Fibroblast of lung (primary cell): ENCODE measurements at regions not wholly inside any gene's neighbourhood (a gene's known extent, or its start where the extent isn't known, plus 50 kb on each side); places are given as distances from the start of the nearest gene placed in this dataset.

Source experiments
- DNase-seq, 2 donors: peaks; one replicate each; pipeline versions ENCODE4 v3.0.0 to v3.0.0-alpha.2; 2010; ENCODE audit warnings: low read depth in 2 of 2
- H2AFZ ChIP-seq: 2 replicates; pipeline ENCODE4 v1.5.1; 2012; ENCODE audit warnings: low read length, control low read depth, inconsistent platforms
- H3K27ac ChIP-seq: 2 replicates; pipeline ENCODE4 v1.5.1; 2011; ENCODE audit warnings: low read length, control low read depth; ENCODE audit not compliant: insufficient read depth
- H3K27me3 ChIP-seq: 2 replicates; pipeline ENCODE4 v1.5.1; 2011; ENCODE audit warnings: mild to moderate bottlenecking, low read length; ENCODE audit not compliant: control insufficient read depth, insufficient read depth
- H3K36me3 ChIP-seq: 2 replicates; pipeline ENCODE4 v1.5.1; 2011; ENCODE audit warnings: low read length; ENCODE audit not compliant: control insufficient read depth, insufficient read depth
- H3K4me1 ChIP-seq: 2 replicates; pipeline ENCODE4 v1.5.1; 2011; ENCODE audit warnings: low read length; ENCODE audit not compliant: control insufficient read depth, insufficient read depth; ENCODE audit errors: extremely low read depth
- H3K4me2 ChIP-seq: 2 replicates; pipeline ENCODE4 v1.5.1; 2011; ENCODE audit warnings: low read length, control low read depth; ENCODE audit not compliant: insufficient read depth; ENCODE audit errors: extremely low read depth
- H3K4me3 ChIP-seq, 4 experiments: fragments of 200-600 bp in 1 of 4; sonication (generic) in 1 of 4; replicated peaks in 1 of 4; 2 replicates each; pipeline ENCODE4 v1.5.1; 2011 to 2016; ENCODE audit warnings: low read length in 4 of 4, low read depth in 3 of 4, mild to moderate bottlenecking in 3 of 4, control low read depth in 2 of 4, inconsistent platforms in 1 of 4, mixed read lengths in 1 of 4; ENCODE audit not compliant: insufficient read depth in 1 of 4; ENCODE audit errors: control extremely low read depth in 1 of 4
- H3K79me2 ChIP-seq: 2 replicates; pipeline ENCODE4 v1.5.1; 2012; ENCODE audit warnings: mild to moderate bottlenecking, low read length, inconsistent platforms; ENCODE audit not compliant: control insufficient read depth, insufficient read depth
- H3K9ac ChIP-seq: 2 replicates; pipeline ENCODE4 v1.5.1; 2011; ENCODE audit warnings: mild to moderate bottlenecking, low read length, control low read depth; ENCODE audit not compliant: insufficient read depth
- H3K9me3 ChIP-seq: 2 replicates; pipeline ENCODE4 v1.5.1; 2012; ENCODE audit warnings: low read depth, low read length; ENCODE audit not compliant: control insufficient read depth, insufficient read depth
- H4K20me1 ChIP-seq: 2 replicates; pipeline ENCODE4 v1.5.1; 2011; ENCODE audit warnings: low read length; ENCODE audit not compliant: control insufficient read depth, insufficient read depth; ENCODE audit errors: extremely low read depth
- EZH2 ChIP-seq: IDR thresholded peaks from 2 replicates; pipeline ENCODE4 v1.5.1; 2012; ENCODE audit warnings: low read length, control low read depth, mild to moderate bottlenecking; ENCODE audit errors: missing control alignments
- TF ChIP-seq, protein P1 (sequence below), 2 donors: IDR thresholded peaks in 1 of 2; conservative IDR thresholded peaks in 1 of 2; 1 replicate in 1 of 2; 2 replicates in 1 of 2; pipeline ENCODE4 v1.5.1; 2011 to 2012; ENCODE audit warnings: low read length in 2 of 2, control low read depth in 1 of 2, inconsistent platforms in 1 of 2, low read depth in 1 of 2, mild to moderate bottlenecking in 1 of 2

- no peak overlapping the region for H3K9ac ChIP-seq
- H3K9me3 ChIP-seq = no peaks in the 10 kb centered on the region
- no peak overlapping the region for H3K27ac ChIP-seq
- H2AFZ ChIP-seq = no peak overlapping the region
- no peaks in the 10 kb centered on the region for H3K79me2 ChIP-seq
- TF ChIP-seq, protein P1, sequence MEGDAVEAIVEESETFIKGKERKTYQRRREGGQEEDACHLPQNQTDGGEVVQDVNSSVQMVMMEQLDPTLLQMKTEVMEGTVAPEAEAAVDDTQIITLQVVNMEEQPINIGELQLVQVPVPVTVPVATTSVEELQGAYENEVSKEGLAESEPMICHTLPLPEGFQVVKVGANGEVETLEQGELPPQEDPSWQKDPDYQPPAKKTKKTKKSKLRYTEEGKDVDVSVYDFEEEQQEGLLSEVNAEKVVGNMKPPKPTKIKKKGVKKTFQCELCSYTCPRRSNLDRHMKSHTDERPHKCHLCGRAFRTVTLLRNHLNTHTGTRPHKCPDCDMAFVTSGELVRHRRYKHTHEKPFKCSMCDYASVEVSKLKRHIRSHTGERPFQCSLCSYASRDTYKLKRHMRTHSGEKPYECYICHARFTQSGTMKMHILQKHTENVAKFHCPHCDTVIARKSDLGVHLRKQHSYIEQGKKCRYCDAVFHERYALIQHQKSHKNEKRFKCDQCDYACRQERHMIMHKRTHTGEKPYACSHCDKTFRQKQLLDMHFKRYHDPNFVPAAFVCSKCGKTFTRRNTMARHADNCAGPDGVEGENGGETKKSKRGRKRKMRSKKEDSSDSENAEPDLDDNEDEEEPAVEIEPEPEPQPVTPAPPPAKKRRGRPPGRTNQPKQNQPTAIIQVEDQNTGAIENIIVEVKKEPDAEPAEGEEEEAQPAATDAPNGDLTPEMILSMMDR (conservative IDR thresholded peaks at IDR 0.05 in 1 of 2, IDR thresholded peaks at IDR 0.05 in 1 of 2; ENCODE audit: low read depth in 1 of 2, low read length in 2 of 2) = no peak
- TF ChIP-seq EZH2 = no peak
- H3K4me1 ChIP-seq = no peaks in the 10 kb centered on the region
- H3K4me3 ChIP-seq = no peak overlapping the region
- no peaks in the 10 kb centered on the region for H3K36me3 ChIP-seq
- no peaks in the 10 kb centered on the region for H3K27me3 ChIP-seq
- DNase-seq = no peak
- no peak overlapping the region for H3K4me2 ChIP-seq
- no peaks in the 10 kb centered on the region for H4K20me1 ChIP-seq
Measured at GRCh38 chr1:193733674-193734073, 547.3 kb upstream of the B3GALT2 start.

GRCh38 chr1:193730017-193730416 lies 543.6 kb upstream of the B3GALT2 start:
- Histone ChIP-seq H4K20me1 (no peaks in the 10 kb centered on the region), H3K9me3 (no peaks in the 10 kb centered on the region), H3K36me3 (no peaks in the 10 kb centered on the region), H3K27me3 (no peaks in the 10 kb centered on the region), H3K4me1 (no peaks in the 10 kb centered on the region), H3K9ac (no peak overlapping the region), H3K27ac (no peak overlapping the region), H3K4me3 (no peak overlapping the region), H3K79me2 (no peaks in the 10 kb centered on the region), H2AFZ (no peak overlapping the region), H3K4me2 (no peak overlapping the region)
- peak; percentile 57 to 72 for DNase-seq
- TF ChIP-seq, protein P1 (conservative IDR thresholded peaks at IDR 0.05 in 1 of 2, IDR thresholded peaks at IDR 0.05 in 1 of 2; ENCODE audit: low read depth in 1 of 2, low read length in 2 of 2) = no peak
- TF ChIP-seq EZH2 = no peak

- no peak overlapping the region for H3K4me2 ChIP-seq
- peak; percentile 21 to 56 for DNase-seq
- H3K4me1 ChIP-seq = no peaks in the 10 kb centered on the region
- H3K9ac ChIP-seq = no peak overlapping the region
- no peaks in the 10 kb centered on the region for H3K79me2 ChIP-seq
- H2AFZ ChIP-seq = no peak overlapping the region
- H4K20me1 ChIP-seq = no peaks in the 10 kb centered on the region
- no peak overlapping the region for H3K27ac ChIP-seq
- no peaks in the 10 kb centered on the region for H3K9me3 ChIP-seq
- no peak overlapping the region for H3K4me3 ChIP-seq
- H3K36me3 ChIP-seq = no peaks in the 10 kb centered on the region
- TF ChIP-seq EZH2 = no peak
- TF ChIP-seq, protein P1 (conservative IDR thresholded peaks at IDR 0.05 in 1 of 2, IDR thresholded peaks at IDR 0.05 in 1 of 2; ENCODE audit: low read depth in 1 of 2, low read length in 2 of 2) = no peak
- no peaks in the 10 kb centered on the region for H3K27me3 ChIP-seq
Measured at GRCh38 chr1:193729429-193729828, 543.0 kb upstream of the B3GALT2 start.
